RWPE2 (cell line): ENCODE measurements at regions not wholly inside any gene's neighbourhood (a gene's known extent, or its start where the extent isn't known, plus 50 kb on each side); places are given as distances from the start of the nearest gene placed in this dataset.

Source experiments
- ATAC-seq: fragments of 200-7000 bp; cut with Tn5 transposase; 3 replicates; pipeline ENCODE4 v1.9.1; 2021; ENCODE audit warnings: low read depth
- DNase-seq: peaks from one replicate; pipeline ENCODE4 v3.0.0-alpha.2; 2020; ENCODE audit warnings: low spot score
- H3K27ac ChIP-seq: fragments of 450-650 bp; 2 replicates; pipeline ENCODE4 v1.5.1; 2017; ENCODE audit warnings: mild to moderate bottlenecking; ENCODE audit not compliant: poor library complexity, severe bottlenecking
- H3K27me3 ChIP-seq: fragments of 250-450 bp; sonication (Bioruptor Pico); 2 replicates; pipeline ENCODE4 v1.5.1; 2021; ENCODE audit warnings: mild to moderate bottlenecking, moderate library complexity; ENCODE audit not compliant: insufficient read depth, poor library complexity, severe bottlenecking
- H3K36me3 ChIP-seq: fragments of 250-450 bp; sonication (Bioruptor Pico); 2 replicates; pipeline ENCODE4 v1.5.1; 2020; ENCODE audit warnings: low read depth, mild to moderate bottlenecking, moderate library complexity
- H3K4me1 ChIP-seq: fragments of 250-450 bp; sonication (Bioruptor Pico); 2 replicates; pipeline ENCODE4 v1.5.1; 2021; ENCODE audit warnings: mild to moderate bottlenecking, moderate library complexity; ENCODE audit not compliant: insufficient read depth, poor library complexity, severe bottlenecking
- H3K4me3 ChIP-seq: fragments of 250-450 bp; sonication (Bioruptor Pico); 2 replicates; pipeline ENCODE4 v1.5.1; 2021; ENCODE audit warnings: mild to moderate bottlenecking, moderate library complexity; ENCODE audit not compliant: severe bottlenecking
- H3K9me3 ChIP-seq: fragments of 250-450 bp; sonication (Bioruptor Pico); 2 replicates; pipeline ENCODE4 v1.5.1; 2021; ENCODE audit warnings: mild to moderate bottlenecking, moderate library complexity; ENCODE audit not compliant: severe bottlenecking
- TF ChIP-seq, protein P1 (sequence below): fragments of 450-650 bp; IDR thresholded peaks from one replicate; pipeline ENCODE4 v1.5.1; 2017; ENCODE audit warnings: mild to moderate bottlenecking, moderate library complexity; ENCODE audit not compliant: poor library complexity, severe bottlenecking

DNA sequence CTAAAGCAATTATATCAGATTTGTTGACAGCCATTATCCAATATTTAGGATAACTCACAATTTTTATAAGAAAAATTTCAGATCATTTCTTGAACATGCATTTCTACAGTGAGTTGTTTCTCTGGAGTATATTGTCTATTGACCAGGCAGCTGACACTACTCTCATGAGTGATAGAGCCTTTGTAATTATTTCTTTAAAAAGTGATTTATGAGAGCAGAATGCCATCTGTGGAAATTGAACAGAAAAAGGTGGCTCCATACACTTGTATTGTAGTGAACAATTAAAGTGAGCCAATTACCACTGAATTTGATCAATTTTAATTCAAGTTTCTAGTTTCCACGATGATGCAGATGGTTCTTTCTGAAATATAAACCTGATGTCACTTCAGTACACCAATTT, 855.4 kb downstream of the TAF11L14 start:
- no peaks in the 10 kb centered on the region for H3K27me3 ChIP-seq
- ATAC-seq, result no peak
- TF ChIP-seq, protein P1, sequence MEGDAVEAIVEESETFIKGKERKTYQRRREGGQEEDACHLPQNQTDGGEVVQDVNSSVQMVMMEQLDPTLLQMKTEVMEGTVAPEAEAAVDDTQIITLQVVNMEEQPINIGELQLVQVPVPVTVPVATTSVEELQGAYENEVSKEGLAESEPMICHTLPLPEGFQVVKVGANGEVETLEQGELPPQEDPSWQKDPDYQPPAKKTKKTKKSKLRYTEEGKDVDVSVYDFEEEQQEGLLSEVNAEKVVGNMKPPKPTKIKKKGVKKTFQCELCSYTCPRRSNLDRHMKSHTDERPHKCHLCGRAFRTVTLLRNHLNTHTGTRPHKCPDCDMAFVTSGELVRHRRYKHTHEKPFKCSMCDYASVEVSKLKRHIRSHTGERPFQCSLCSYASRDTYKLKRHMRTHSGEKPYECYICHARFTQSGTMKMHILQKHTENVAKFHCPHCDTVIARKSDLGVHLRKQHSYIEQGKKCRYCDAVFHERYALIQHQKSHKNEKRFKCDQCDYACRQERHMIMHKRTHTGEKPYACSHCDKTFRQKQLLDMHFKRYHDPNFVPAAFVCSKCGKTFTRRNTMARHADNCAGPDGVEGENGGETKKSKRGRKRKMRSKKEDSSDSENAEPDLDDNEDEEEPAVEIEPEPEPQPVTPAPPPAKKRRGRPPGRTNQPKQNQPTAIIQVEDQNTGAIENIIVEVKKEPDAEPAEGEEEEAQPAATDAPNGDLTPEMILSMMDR, result no peak

DNA sequence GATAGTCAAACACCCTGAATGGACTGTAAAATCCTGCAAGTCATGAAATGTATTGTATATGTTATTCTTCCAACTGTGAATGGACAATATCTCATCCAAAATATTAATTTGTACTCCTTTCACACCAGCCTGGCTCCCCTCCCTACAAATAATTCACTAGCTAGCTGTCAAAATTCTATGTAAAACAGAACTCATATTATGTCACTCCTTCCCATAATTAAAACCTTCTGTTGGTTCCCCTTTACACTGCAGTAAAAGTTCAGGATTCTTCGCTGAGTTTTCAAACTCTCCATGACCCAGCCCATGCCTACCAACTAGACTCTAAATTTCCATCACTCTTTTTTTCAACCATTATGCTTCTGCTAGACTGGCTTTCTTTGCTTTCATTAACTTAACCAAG, 857.1 kb downstream of the TAF11L14 start:
- Histone ChIP-seq H3K27ac (no peak overlapping the region), H3K9me3 (no peaks in the 10 kb centered on the region), H3K4me1 (no peaks in the 10 kb centered on the region), H3K4me3 (no peak overlapping the region), H3K36me3 (no peaks in the 10 kb centered on the region), H3K27me3 (no peaks in the 10 kb centered on the region)
- TF ChIP-seq, protein P1, result no peak
- DNase-seq, result no peak
- ATAC-seq, result no peak

More for the DNA sequence above, 855.4 kb downstream of the TAF11L14 start:
- Histone ChIP-seq H3K4me1 (no peaks in the 10 kb centered on the region), H3K36me3 (no peaks in the 10 kb centered on the region), H3K9me3 (no peaks in the 10 kb centered on the region), H3K4me3 (no peak overlapping the region), H3K27ac (no peak overlapping the region)
- DNase-seq, result no peak

DNA sequence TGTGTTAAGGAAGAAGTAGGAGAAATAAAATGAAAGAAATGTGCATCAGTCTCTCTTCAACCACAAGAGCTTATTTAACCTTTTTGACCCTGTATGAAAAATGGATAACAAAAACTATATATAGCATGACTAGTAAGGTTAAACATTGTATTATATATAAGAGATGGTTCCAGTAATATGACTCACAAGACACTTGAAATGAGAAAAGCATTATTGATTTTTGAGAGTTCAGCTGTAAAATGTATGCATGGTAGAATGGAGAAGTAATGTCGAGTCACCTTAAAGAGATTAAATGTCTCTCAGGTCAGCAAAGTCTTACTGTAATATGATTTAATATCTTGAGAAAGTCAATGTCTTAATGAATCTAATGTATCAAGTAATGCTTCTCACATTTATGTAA, 860.9 kb downstream of the TAF11L14 start:
- ATAC-seq (no peak), DNase-seq (no peak)
- no peaks in the 10 kb centered on the region for H3K36me3 ChIP-seq
- peaks cover 2% of the 10 kb centered on the region for H3K27me3 ChIP-seq
- TF ChIP-seq, protein P1, result no peak
- no peak overlapping the region for H3K27ac ChIP-seq
- no peaks in the 10 kb centered on the region for H3K4me1 ChIP-seq
- no peak overlapping the region for H3K4me3 ChIP-seq
- H3K9me3 ChIP-seq, result no peaks in the 10 kb centered on the region

DNA sequence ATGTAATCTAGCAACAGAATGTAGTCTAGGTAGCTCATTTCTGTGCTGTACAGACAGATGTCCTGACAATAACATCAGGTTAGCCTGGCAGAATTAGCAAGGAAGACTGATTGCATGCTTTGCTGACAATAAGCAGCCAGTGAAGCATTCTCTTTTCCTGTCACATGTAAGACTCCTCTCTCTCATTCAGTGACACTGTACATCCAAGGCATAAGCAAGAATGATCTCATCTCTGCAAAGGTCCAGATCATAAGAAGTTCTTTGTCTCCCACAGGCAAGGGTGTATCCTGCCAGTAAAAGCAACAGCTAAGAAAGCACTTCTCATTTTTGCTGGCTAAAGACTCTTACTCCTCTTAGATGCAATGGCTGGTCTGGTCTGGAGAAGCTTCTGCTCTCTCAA, 861.8 kb downstream of the TAF11L14 start:
- Histone ChIP-seq H3K36me3 (no peaks in the 10 kb centered on the region), H3K9me3 (no peaks in the 10 kb centered on the region), H3K27me3 (peaks cover 2% of the 10 kb centered on the region), H3K4me1 (no peaks in the 10 kb centered on the region), H3K27ac (no peak overlapping the region), H3K4me3 (no peak overlapping the region)
- DNase-seq, result no peak
- TF ChIP-seq, protein P1, result no peak
- no peak for ATAC-seq

DNA sequence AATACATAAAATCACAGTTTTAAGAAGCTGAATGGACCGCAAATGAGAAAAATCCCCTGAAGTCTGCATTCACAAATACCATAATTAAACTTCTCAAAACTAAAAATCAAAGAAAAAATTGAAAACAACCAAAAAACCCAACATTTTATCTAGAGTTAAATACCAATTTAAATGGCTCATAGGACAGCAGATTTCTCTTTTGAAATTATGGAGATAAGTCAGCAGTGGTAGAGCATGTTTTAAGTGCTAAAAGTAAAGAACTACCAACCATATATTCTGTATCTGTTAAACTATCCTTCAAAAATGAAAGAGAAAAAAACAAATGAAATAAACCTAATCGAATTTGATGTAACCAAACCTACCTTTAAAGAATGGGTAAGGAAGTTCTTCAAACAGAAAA, 862.8 kb downstream of the TAF11L14 start:
- DNase-seq (no peak), ATAC-seq (no peak)
- TF ChIP-seq, protein P1, result no peak
- no peak overlapping the region for H3K27ac ChIP-seq
- H3K27me3 ChIP-seq, result peaks cover 2% of the 10 kb centered on the region
- H3K4me1 ChIP-seq, result no peaks in the 10 kb centered on the region
- no peaks in the 10 kb centered on the region for H3K36me3 ChIP-seq
- no peaks in the 10 kb centered on the region for H3K9me3 ChIP-seq
- H3K4me3 ChIP-seq, result no peak overlapping the region
